Activated CD8-positive, alpha-beta memory T cell treated with anti-CD3 and anti-CD28 coated beads for 36 hours (primary cell): ENCODE measurements at regions not wholly inside any gene's neighbourhood (a gene's known extent, or its start where the extent isn't known, plus 50 kb on each side); places are given as distances from the start of the nearest gene placed in this dataset.
"Not testable (repeated sequence)": the region's sequence is repeated elsewhere in the genome, so short reads cannot be mapped to it uniquely, and the experiment has no call there.

Source experiments
- CTCF ChIA-PET: fragments of 350-600 bp; sonication (Branson Sonifier 250); formaldehyde crosslinking; loops from one replicate; lab custom pipeline; 2021; ENCODE audit warnings: antibody characterized with exemption; lab: Charles Lee
- POLR2A ChIA-PET: fragments of 350-600 bp; sonication (Branson Sonifier 250); formaldehyde crosslinking; loops from one replicate; lab custom pipeline; 2021; ENCODE audit warnings: antibody characterized with exemption; lab: Charles Lee

- ChIA-PET POLR2A (no interaction called here), CTCF (interaction anchor here (0.6 kb wide), 1 partner anchor 71 kb away, joined by 3 read pairs; no protein-coding TSS in a partner anchor)
Observed at GRCh38 chrX:18017411-18017810, 156.3 kb upstream of the RAI2 start.

DNA sequence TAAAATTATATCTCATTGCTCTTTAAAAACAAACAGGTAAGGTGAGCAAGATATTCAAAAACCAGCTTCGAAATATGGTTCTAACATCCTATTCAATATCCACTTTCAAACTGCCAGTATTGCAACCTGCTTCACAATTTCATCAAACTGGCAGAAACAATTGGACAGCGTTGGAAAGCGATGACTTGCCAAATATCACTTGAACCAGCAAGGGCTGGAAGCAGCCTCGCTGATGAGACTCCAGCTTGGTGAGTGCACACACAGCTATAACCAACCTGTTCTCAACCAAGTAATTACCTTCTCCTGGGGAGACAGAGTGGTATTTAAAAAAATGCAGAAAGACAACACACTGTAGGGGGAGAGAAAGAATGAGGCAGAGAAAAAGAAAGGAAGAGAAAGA, 155.8 kb upstream of the RAI2 start:
- POLR2A ChIA-PET, result no interaction called here
- CTCF ChIA-PET, result no interaction called here

GRCh38 chrX:18010253-18010652, 149.2 kb upstream of the RAI2 start:
- ChIA-PET POLR2A (no interaction called here), CTCF (no interaction called here)

DNA sequence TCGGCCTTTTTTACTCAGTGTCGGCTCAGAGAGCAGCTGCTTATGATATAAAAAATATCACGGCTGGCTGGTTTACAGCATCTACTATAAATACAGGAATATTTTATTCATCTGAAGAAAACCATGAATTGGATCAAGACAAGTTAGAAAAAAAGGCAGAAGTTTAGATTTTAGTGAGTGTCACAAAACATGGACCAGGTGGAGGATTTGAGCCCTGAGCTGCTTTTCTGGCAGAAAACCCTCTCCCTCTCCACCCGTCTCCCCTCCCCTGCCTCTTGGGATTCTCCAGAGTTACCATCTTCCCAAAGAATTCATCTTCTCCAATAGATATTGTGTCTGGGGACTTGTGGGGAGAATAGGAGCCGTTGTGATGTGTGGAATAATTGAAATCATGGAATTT, 142.8 kb upstream of the RAI2 start:
- CTCF ChIA-PET, result no interaction called here

GRCh38 chrX:18002791-18003190, 141.7 kb upstream of the RAI2 start:
- POLR2A ChIA-PET, result no interaction called here
- CTCF ChIA-PET, result no interaction called here

More for the DNA sequence above, 142.8 kb upstream of the RAI2 start:
- POLR2A ChIA-PET, result no interaction called here

DNA sequence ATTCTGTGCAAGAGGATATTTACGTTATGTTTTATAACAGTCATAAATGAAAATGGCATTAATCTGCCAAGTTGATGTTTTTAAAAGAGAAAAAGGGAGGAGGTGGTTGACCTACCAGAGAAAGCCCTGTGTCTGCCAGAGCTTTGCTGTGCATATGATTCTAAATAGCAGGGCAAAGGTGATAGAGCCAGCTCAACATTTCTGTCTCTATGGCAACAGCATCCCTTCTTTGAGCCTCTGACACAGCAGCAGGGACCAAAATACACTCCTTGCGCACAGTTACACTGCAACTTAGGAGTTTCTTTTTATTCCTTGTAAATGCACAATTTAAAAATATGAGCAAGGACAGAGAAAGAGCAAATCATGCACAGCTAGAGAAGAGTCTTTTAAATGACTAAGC, 133.3 kb upstream of the RAI2 start:
- CTCF ChIA-PET, result no interaction called here
- POLR2A ChIA-PET, result no interaction called here

DNA sequence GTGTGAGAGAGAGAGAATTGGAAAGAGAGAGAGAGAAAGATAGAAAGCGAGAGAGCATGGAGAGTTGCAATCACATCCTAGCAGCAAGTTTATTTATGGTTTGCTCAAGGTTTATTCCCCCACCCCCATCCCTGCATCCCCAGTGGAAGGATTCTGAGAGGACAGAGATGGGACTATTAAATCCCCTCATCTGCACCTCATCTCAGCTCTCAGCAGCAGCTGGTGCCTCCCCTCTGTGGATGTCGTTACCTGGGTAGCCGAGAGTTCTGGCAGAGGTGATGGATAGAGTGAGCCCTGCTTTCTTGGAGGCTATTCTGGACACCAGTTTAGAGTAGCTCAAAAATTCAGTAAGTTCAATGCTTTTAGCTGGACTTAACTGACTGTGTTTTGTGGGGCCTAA, 132.0 kb upstream of the RAI2 start:
- POLR2A ChIA-PET, result no interaction called here

DNA sequence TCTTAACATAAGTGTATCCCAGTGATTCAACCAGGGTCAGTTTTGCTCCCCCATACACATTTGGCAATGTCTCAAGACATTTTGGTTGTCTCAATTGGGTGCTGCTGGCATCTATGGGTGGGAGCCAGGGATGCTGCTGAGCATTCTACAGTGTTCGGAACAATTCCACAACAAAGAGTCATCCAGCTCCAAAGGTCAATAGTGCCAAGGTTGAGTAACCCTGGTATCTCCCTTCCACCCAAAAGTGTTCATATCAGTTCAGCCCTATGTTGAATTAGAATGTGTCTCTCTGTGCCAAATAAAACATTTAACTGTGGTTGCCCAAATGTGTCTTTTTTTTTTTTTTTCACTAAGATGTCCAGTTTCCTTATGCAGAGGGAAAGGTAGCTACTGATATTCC, 129.4 kb upstream of the RAI2 start:
- CTCF ChIA-PET, result interaction anchor here (0.6 kb wide), 1 partner anchor 926 kb away, joined by 3 read pairs; no protein-coding TSS in a partner anchor
- POLR2A ChIA-PET, result interaction anchor here (0.5 kb wide), 1 partner anchor 831 kb away, joined by 3 read pairs; no protein-coding TSS in a partner anchor

More for the DNA sequence above, 132.0 kb upstream of the RAI2 start:
- CTCF ChIA-PET, result no interaction called here

DNA sequence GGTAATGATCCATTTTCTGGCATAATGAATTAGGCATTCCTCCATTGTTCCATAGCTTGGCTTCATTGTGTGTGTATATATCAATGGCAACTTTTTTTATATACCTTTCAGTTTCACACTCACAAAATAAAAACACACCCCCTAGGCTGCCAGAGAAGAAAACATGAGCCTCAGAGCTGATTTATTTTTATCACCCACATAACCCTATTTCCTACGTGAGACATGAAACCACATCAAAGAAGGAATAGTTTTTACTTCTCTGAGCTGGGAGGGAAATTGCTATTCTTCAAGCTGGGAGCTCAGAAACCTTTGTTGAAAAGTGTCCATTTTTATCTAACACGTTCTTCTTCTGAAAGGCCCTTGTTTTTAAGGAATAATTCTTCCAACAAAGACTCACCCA, 126.7 kb upstream of the RAI2 start:
- POLR2A ChIA-PET, result interaction anchor here (0.6 kb wide), 1 partner anchor 43 kb away, joined by 3 read pairs; no protein-coding TSS in a partner anchor
- CTCF ChIA-PET, result no interaction called here

DNA sequence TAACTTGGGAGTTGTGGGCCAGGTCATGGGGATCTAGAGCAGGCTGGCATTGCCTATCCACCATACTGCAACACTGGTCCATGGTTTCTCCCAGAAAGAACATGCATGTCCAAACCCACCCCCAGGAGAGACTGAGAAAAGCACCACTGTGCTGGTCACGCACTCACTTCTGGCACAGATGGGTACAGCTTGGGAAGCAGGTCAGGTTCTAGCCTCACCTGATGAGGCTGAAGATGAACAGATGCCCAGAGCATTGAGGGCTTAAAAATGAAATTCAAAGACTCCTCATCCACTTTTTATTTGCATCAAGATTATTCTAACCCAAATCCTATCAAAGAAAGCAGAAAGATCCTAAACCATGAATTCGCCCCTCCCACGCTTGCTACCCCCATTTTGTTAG, 125.9 kb upstream of the RAI2 start:
- CTCF ChIA-PET, result no interaction called here
- POLR2A ChIA-PET, result no interaction called here

DNA sequence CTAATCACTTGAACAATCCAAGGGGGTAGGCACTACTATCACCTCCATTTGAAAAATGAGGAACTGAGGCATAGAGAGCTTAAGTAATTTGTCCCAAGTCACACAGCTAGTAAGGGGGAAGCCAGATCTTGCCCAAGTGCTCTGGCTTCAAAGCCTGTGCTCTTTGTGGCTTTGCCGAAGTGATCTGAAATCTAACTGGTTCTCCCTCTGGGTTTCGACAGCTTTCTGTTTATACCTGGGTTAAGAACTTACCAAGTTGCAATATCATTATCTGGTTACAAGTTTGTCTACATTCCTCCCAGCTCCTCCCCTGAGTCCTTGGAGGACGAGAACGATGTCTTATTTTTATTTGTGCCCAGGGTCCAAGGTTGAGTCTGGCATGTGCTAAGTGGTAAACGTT, 125.3 kb upstream of the RAI2 start:
- POLR2A ChIA-PET, result no interaction called here
- CTCF ChIA-PET, result no interaction called here

DNA sequence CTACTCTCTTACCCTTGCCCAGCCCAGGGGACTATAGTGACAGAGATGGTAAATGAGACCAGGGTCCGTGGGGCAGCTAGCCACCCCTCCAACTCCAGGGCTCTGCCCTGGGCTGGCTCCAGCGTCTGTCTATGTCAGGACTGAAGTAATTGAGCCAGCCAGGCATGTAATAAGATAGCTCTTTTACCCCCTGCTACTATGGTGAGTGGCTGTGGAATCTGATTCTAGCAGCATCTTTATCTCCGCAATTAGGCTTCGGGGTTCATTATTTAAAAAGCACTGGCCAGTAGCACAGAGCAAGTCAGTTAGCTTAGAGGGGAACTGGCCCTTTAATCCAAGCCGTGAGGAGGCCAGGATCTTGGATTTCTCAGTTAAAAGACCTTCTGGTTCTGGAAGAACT, 123.3 kb upstream of the RAI2 start:
- ChIA-PET POLR2A (no interaction called here), CTCF (no interaction called here)

- CTCF ChIA-PET, result no interaction called here
Observed at GRCh38 chrX:17983389-17983788, 122.3 kb upstream of the RAI2 start.

GRCh38 chrX:17977696-17978095, 116.6 kb upstream of the RAI2 start:
- CTCF ChIA-PET, result no interaction called here
- POLR2A ChIA-PET, result no interaction called here

More at GRCh38 chrX:17983389-17983788, 122.3 kb upstream of the RAI2 start:
- POLR2A ChIA-PET, result no interaction called here

DNA sequence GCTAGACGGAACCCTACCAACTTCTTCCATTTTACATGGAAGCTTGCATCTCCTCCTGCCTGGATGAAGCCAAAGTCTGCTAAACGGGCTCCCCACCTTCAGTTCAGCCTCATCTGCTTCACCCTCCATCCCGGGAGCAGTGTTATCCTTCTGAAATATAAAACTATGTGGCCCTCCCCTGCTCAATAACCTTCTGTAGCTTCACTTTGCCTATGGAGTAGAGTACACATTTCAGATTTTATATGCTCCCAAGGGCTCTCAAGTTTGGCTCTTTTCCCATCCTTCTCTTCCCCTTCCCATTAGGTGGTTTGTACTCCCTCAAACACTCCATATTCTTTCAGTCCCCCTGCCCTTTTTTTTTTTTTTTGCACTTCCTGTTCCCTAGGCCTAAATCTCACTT, 115.9 kb upstream of the RAI2 start:
- POLR2A ChIA-PET, result no interaction called here

GRCh38 chrX:17975349-17975748, 114.3 kb upstream of the RAI2 start:
- POLR2A ChIA-PET, CTCF ChIA-PET: not testable (repeated sequence)

More for the DNA sequence above, 115.9 kb upstream of the RAI2 start:
- CTCF ChIA-PET, result no interaction called here

DNA sequence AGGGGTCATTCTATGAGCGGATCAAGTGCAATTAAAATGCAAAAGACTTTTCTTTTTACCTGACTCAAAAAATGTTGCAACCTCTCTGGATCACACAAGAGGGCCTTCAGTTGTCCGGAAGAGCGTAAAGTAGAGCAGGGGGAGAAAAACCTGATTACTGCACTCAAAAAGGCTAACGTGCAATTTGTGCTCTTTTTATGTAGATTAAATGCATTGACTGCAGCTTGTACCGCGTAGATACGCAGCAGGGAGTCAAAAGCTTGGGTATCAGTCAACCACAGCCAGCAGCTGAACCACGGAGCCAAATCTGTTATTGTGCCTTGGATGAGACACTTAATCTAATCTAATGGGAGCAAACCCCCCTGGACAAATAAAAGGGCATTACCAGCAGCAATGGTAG, 107.3 kb upstream of the RAI2 start:
- CTCF ChIA-PET, result no interaction called here

GRCh38 chrX:17967888-17968287, 106.8 kb upstream of the RAI2 start:
- POLR2A ChIA-PET, result no interaction called here
- CTCF ChIA-PET, result no interaction called here

More for the DNA sequence above, 107.3 kb upstream of the RAI2 start:
- POLR2A ChIA-PET, result no interaction called here

DNA sequence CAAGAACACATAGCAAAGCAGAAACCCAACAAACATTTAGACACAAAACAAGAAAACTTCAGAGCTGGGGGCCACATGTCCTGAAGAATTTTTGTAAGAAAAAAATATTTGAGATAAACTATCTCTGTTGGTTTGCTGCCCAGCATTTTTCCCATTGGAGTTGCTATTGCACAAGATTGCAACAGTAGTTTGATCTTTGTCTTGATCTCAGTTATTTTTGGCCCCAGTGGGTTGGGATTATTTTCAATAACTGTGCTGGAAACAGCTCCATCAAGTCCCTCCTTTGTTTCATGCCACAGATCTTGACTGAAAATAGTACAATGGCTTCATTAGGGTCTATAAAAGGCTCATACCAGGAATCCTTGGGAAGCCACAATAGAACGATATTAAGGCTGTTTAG, 103.8 kb upstream of the RAI2 start:
- ChIA-PET POLR2A (no interaction called here), CTCF (no interaction called here)

- ChIA-PET POLR2A (no interaction called here), CTCF (no interaction called here)
Observed at GRCh38 chrX:17960891-17961290, 99.8 kb upstream of the RAI2 start.

DNA sequence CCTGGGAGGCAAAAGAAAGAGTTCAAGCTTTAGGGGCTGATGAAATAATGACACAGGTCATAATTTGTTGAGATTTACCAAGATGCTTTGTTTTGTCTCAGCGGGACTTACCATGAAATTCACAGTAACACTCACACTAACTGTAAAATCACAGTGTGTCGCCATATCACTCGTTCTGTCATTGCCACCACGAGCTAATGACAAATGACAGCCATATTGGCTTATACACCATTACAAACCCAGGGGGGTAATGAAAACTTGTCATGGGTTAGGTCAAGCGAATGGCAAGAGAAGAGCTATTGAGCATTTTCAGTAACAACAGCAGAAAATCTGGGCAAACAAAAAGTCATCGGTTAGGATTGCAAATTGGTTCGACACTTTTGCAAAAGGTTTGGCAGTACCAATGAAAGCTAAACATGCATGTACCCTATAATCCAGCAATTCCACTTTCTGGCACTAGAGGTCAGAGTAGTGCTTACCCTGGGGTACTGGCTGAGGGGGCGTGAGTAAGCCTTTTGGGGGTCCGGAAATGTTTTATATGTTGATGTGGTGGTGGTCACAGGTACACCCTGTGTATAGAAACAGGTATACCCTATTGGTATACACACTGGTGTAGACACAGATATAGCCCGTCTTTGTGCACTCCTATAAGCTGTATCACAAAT, 83.9 kb upstream of the RAI2 start:
- ChIA-PET POLR2A (interaction anchor here (0.5 kb wide), 1 partner anchor 43 kb away, joined by 3 read pairs; no protein-coding TSS in a partner anchor), CTCF (interaction anchor here (0.6 kb wide), 1 partner anchor 1271 kb away, joined by 3 read pairs; no protein-coding TSS in a partner anchor)
